Activated naive CD8-positive, alpha-beta T cell treated with anti-CD3 and anti-CD28 coated beads, Interleukin-2, amount 10 ng/mL, durations not matched to agents 7 days and 5 days (primary cell): ENCODE measurements at regions not wholly inside any gene's neighbourhood (a gene's known extent, or its start where the extent isn't known, plus 50 kb on each side); places are given as distances from the start of the nearest gene placed in this dataset.
A peak's percentile ranks its signal among the peaks of the same experiment; 100 is the strongest.

Experiments used
- ATAC-seq: fragments of 150-1000 bp; cut with Tn5 transposase; one replicate; pipeline ENCODE4 v1.10.0; 2021; ENCODE audit warnings: low read depth, moderate library complexity
- POLR2A ChIA-PET: fragments of 350-600 bp; sonication (Branson Sonifier 250); formaldehyde crosslinking; loops from one replicate; lab custom pipeline; 2021; ENCODE audit warnings: antibody characterized with exemption; lab: Charles Lee
- DNase-seq: peaks from one replicate; pipeline ENCODE4 v3.0.0; 2021
- H3K27ac Mint-ChIP-seq: one replicate; pipeline ENCODE4 v1.8.0; 2022; ENCODE audit warnings: mild to moderate bottlenecking, mixed read lengths
- H3K27me3 Mint-ChIP-seq: one replicate; pipeline ENCODE4 v1.8.0; 2022; ENCODE audit warnings: mild to moderate bottlenecking, moderate library complexity, mixed read lengths
- H3K36me3 Mint-ChIP-seq: one replicate; pipeline ENCODE4 v1.8.0; 2021; ENCODE audit warnings: mild to moderate bottlenecking, mixed read lengths
- H3K4me1 Mint-ChIP-seq: one replicate; pipeline ENCODE4 v1.8.0; 2021; ENCODE audit warnings: mixed read lengths
- H3K4me3 Mint-ChIP-seq: one replicate; pipeline ENCODE4 v1.8.0; 2022; ENCODE audit warnings: mild to moderate bottlenecking, moderate library complexity, mixed read lengths
- H3K9me3 Mint-ChIP-seq: one replicate; pipeline ENCODE4 v1.8.0; 2021; ENCODE audit warnings: mixed read lengths

GRCh38 chr3:71881041-71881440, 96.1 kb upstream of the PROK2 start:
- Mint-ChIP-seq H3K36me3 (no peaks in the 10 kb centered on the region), H3K27ac (no peak overlapping the region), H3K4me3 (no peak overlapping the region), H3K9me3 (no peaks in the 10 kb centered on the region), H3K27me3 (peaks cover 28% of the 10 kb centered on the region), H3K4me1 (no peaks in the 10 kb centered on the region)
- DNase-seq: no peak
- ATAC-seq: no peak
- POLR2A ChIA-PET: no interaction called here

- peaks cover 21% of the 10 kb centered on the region for H3K27me3 Mint-ChIP-seq
- H3K4me1 Mint-ChIP-seq: peaks cover 4% of the 10 kb centered on the region
- POLR2A ChIA-PET: no interaction called here
- H3K4me3 Mint-ChIP-seq: no peak overlapping the region
- H3K9me3 Mint-ChIP-seq: no peaks in the 10 kb centered on the region
- ATAC-seq (no peak), DNase-seq (no peak)
- no peaks in the 10 kb centered on the region for H3K36me3 Mint-ChIP-seq
- H3K27ac Mint-ChIP-seq: no peak overlapping the region
These were observed 94.1 kb upstream of the PROK2 start for GRCh38 chr3:71879089-71879488.

- no peaks in the 10 kb centered on the region for H3K36me3 Mint-ChIP-seq
- ATAC-seq (no peak), DNase-seq (no peak)
- peaks cover 11% of the 10 kb centered on the region for H3K4me1 Mint-ChIP-seq
- H3K9me3 Mint-ChIP-seq: no peaks in the 10 kb centered on the region
- no peak overlapping the region for H3K27ac Mint-ChIP-seq
- H3K4me3 Mint-ChIP-seq: no peak overlapping the region
- POLR2A ChIA-PET: interaction anchor here (0.8 kb wide), 1 partner anchor 790 kb away, joined by 3 read pairs; no protein-coding TSS in a partner anchor
- H3K27me3 Mint-ChIP-seq: peaks cover 6% of the 10 kb centered on the region
These were observed 91.5 kb upstream of the PROK2 start for GRCh38 chr3:71876135-71877105.

- POLR2A ChIA-PET: interaction anchor here (0.8 kb wide), 1 partner anchor 790 kb away, joined by 3 read pairs; no protein-coding TSS in a partner anchor
- H3K4me3 Mint-ChIP-seq: no peak overlapping the region
- H3K27ac Mint-ChIP-seq: peak overlapping the region; percentile 38
- DNase-seq: peak; percentile 82
- peak; percentile 97 for ATAC-seq
- H3K27me3 Mint-ChIP-seq: peaks cover 6% of the 10 kb centered on the region
- H3K36me3 Mint-ChIP-seq: no peaks in the 10 kb centered on the region
- H3K9me3 Mint-ChIP-seq: no peaks in the 10 kb centered on the region
- H3K4me1 Mint-ChIP-seq: peaks cover 11% of the 10 kb centered on the region
These were observed 90.6 kb upstream of the PROK2 start for GRCh38 chr3:71875461-71875947.

GRCh38 chr3:71874618-71875017, 89.7 kb upstream of the PROK2 start:
- H3K36me3 Mint-ChIP-seq: no peaks in the 10 kb centered on the region
- H3K4me3 Mint-ChIP-seq: no peak overlapping the region
- H3K9me3 Mint-ChIP-seq: no peaks in the 10 kb centered on the region
- DNase-seq: no peak
- peaks cover 10% of the 10 kb centered on the region for H3K27me3 Mint-ChIP-seq
- H3K4me1 Mint-ChIP-seq: peaks cover 11% of the 10 kb centered on the region
- POLR2A ChIA-PET: no interaction called here
- no peak for ATAC-seq
- H3K27ac Mint-ChIP-seq: no peak overlapping the region

- no peak for ATAC-seq
- DNase-seq: no peak
- no peaks in the 10 kb centered on the region for H3K36me3 Mint-ChIP-seq
- H3K27ac Mint-ChIP-seq: no peak overlapping the region
- POLR2A ChIA-PET: no interaction called here
- H3K4me3 Mint-ChIP-seq: no peak overlapping the region
- H3K9me3 Mint-ChIP-seq: no peaks in the 10 kb centered on the region
- peaks cover 20% of the 10 kb centered on the region for H3K27me3 Mint-ChIP-seq
- peaks cover 11% of the 10 kb centered on the region for H3K4me1 Mint-ChIP-seq
These were observed 88.2 kb upstream of the PROK2 start for GRCh38 chr3:71873093-71873611.

- no peak for ATAC-seq
- H3K27me3 Mint-ChIP-seq: peaks cover 26% of the 10 kb centered on the region
- no peaks in the 10 kb centered on the region for H3K36me3 Mint-ChIP-seq
- no peaks in the 10 kb centered on the region for H3K9me3 Mint-ChIP-seq
- POLR2A ChIA-PET: no interaction called here
- no peak overlapping the region for H3K27ac Mint-ChIP-seq
- H3K4me3 Mint-ChIP-seq: peak overlapping the region; percentile 72
- peaks cover 11% of the 10 kb centered on the region for H3K4me1 Mint-ChIP-seq
- DNase-seq: no peak
These were observed 87.3 kb upstream of the PROK2 start for GRCh38 chr3:71872256-71872655.

- peaks cover 26% of the 10 kb centered on the region for H3K27me3 Mint-ChIP-seq
- H3K4me1 Mint-ChIP-seq: peaks cover 11% of the 10 kb centered on the region
- POLR2A ChIA-PET: interaction anchor here (0.5 kb wide), 1 partner anchor 437 kb away, joined by 3 read pairs; no protein-coding TSS in a partner anchor
- H3K9me3 Mint-ChIP-seq: no peaks in the 10 kb centered on the region
- ATAC-seq (no peak), DNase-seq (no peak)
- no peaks in the 10 kb centered on the region for H3K36me3 Mint-ChIP-seq
- H3K4me3 Mint-ChIP-seq: no peak overlapping the region
- no peak overlapping the region for H3K27ac Mint-ChIP-seq
These were observed 86.1 kb upstream of the PROK2 start for GRCh38 chr3:71870966-71871512.

GRCh38 chr3:71868876-71869275, 83.9 kb upstream of the PROK2 start:
- POLR2A ChIA-PET: no interaction called here
- H3K4me1 Mint-ChIP-seq: peaks cover 7% of the 10 kb centered on the region
- DNase-seq: no peak
- H3K4me3 Mint-ChIP-seq: no peak overlapping the region
- no peaks in the 10 kb centered on the region for H3K36me3 Mint-ChIP-seq
- H3K27me3 Mint-ChIP-seq: peaks cover 41% of the 10 kb centered on the region
- no peak overlapping the region for H3K27ac Mint-ChIP-seq
- ATAC-seq: no peak
- no peaks in the 10 kb centered on the region for H3K9me3 Mint-ChIP-seq

GRCh38 chr3:71865727-71866126, 80.8 kb upstream of the PROK2 start:
- Mint-ChIP-seq H3K27ac (no peak overlapping the region), H3K9me3 (no peaks in the 10 kb centered on the region), H3K36me3 (no peaks in the 10 kb centered on the region), H3K27me3 (peaks cover 57% of the 10 kb centered on the region), H3K4me1 (no peaks in the 10 kb centered on the region), H3K4me3 (no peak overlapping the region)
- ATAC-seq (no peak), DNase-seq (no peak)
- POLR2A ChIA-PET: no interaction called here

- no peak overlapping the region for H3K27ac Mint-ChIP-seq
- H3K36me3 Mint-ChIP-seq: no peaks in the 10 kb centered on the region
- no peak for DNase-seq
- no peak for ATAC-seq
- H3K4me3 Mint-ChIP-seq: no peak overlapping the region
- POLR2A ChIA-PET: no interaction called here
- H3K27me3 Mint-ChIP-seq: peaks cover 46% of the 10 kb centered on the region
- peaks cover 6% of the 10 kb centered on the region for H3K4me1 Mint-ChIP-seq
- H3K9me3 Mint-ChIP-seq: no peaks in the 10 kb centered on the region
These were observed 78.7 kb upstream of the PROK2 start for GRCh38 chr3:71863563-71864190.

- POLR2A ChIA-PET: no interaction called here
- DNase-seq: no peak
- Mint-ChIP-seq H3K9me3 (no peaks in the 10 kb centered on the region), H3K4me1 (peaks cover 9% of the 10 kb centered on the region), H3K27ac (no peak overlapping the region), H3K36me3 (no peaks in the 10 kb centered on the region), H3K27me3 (peaks cover 35% of the 10 kb centered on the region), H3K4me3 (no peak overlapping the region)
- ATAC-seq: no peak
These were observed 77.6 kb upstream of the PROK2 start for GRCh38 chr3:71862371-71863140.

GRCh38 chr3:71859123-71859519, 74.2 kb upstream of the PROK2 start:
- Mint-ChIP-seq H3K4me3 (no peak overlapping the region), H3K27me3 (peaks cover 20% of the 10 kb centered on the region), H3K27ac (no peak overlapping the region), H3K4me1 (peaks cover 13% of the 10 kb centered on the region), H3K9me3 (no peaks in the 10 kb centered on the region), H3K36me3 (no peaks in the 10 kb centered on the region)
- POLR2A ChIA-PET: no interaction called here
- ATAC-seq (peak; percentile 61), DNase-seq (no peak)
